Posterior cingulate gyrus (tissue), 11 donors: ENCODE measurements at regions not wholly inside any gene's neighbourhood (a gene's known extent, or its start where the extent isn't known, plus 50 kb on each side); places are given as distances from the start of the nearest gene placed in this dataset.

Source experiments
- DNase-seq, 10 donors: peaks; one replicate each; pipeline versions ENCODE4 v3.0.0 to v3.0.0-alpha.2; 2020 to 2021; ENCODE audit warnings: mixed read lengths in 3 of 10
- intact Hi-C: fragments of 100-400 bp; cut with DNase I; formaldehyde crosslinking; loops from one replicate; pipeline ENCODE4 v1.15.1; 2023

DNA sequence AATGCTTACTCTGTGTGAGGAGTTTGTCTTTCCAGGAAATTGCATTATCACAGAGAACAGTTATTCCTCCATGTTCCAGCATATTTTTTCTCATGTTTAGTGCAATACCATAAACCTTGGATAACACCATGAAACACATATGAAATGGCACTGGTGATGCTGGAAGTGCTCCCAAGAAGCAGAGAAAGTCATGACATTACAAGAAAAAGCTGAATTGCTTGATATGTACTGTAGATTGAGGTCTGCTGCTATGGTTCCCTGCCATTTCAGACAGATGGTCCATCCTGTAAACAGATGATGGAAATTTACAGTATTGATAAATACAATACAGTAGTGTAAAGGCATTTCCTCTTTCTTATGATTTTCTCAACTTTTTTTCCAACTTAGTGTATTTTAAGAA, 422.1 kb downstream of the LRRIQ3 start:
- no peak for DNase-seq
- intact Hi-C loops, result no loop called here

DNA sequence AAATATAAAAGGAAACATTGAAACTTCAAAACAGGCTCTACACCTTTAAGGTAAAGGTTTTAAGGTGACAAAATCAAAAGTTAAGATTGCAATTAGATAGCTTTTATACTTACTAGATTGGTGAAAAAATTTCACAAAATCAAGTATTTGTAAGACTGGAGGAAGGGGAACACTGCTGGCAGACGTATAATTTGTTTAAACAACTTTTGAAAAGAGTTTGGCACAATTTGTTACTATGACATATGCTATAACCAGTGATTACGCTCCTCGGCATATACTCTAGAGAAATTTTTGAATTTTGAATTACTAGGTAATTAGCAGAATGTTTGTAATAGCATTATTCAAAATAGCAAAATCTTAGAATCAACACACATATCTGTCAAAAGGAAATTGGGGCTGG, 425.0 kb downstream of the LRRIQ3 start:
- intact Hi-C loops, result no loop called here
- no peak for DNase-seq

GRCh38 chr1:73771396-73771795, 426.6 kb downstream of the LRRIQ3 start:
- intact Hi-C loops, result no loop called here
- peak in 1 of 10 donors; percentile 72 for DNase-seq

- intact Hi-C loops, result no loop called here
- peak in 3 of 10 donors; percentile 46 to 75 (median 64) for DNase-seq
These were observed 427.7 kb downstream of the LRRIQ3 start for GRCh38 chr1:73770109-73770905.

- no peak for DNase-seq
- intact Hi-C loops, result no loop called here
These were observed 431.1 kb downstream of the LRRIQ3 start for GRCh38 chr1:73766786-73767348.

DNA sequence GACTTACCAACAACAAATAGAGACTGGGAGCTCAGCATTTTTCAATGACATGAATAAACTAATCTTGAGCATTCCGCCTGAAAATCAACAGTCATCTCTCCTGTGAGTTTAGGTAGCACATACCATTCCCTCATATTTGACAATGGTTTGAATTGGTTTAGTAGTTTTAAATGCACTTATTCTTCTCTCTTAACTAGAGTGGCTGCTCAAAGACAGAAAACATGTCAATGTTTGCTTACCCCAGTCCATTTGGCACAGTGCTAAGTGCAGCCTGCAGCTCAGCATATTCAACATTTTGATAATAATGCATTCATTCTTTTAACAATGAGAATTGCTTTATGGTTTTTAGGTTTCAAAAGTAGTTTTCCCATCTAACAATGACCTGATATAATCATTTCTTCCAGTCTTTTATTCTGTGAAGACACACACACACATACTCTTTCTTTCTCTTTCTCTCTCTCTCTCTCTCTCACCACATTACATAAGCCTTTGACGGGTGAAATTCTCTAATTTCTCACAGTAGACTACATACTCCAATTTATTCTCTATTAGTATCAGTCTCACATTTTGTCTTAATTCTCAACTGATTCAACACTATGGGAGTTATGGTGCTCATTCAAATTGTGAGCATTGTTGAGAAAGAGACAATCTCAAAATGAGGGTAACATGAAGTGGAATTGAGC, 432.3 kb downstream of the LRRIQ3 start:
- intact Hi-C loops, result no loop called here
- DNase-seq, result no peak

GRCh38 chr1:73761559-73761958, 436.4 kb downstream of the LRRIQ3 start:
- intact Hi-C loops, result no loop called here
- no peak for DNase-seq

DNA sequence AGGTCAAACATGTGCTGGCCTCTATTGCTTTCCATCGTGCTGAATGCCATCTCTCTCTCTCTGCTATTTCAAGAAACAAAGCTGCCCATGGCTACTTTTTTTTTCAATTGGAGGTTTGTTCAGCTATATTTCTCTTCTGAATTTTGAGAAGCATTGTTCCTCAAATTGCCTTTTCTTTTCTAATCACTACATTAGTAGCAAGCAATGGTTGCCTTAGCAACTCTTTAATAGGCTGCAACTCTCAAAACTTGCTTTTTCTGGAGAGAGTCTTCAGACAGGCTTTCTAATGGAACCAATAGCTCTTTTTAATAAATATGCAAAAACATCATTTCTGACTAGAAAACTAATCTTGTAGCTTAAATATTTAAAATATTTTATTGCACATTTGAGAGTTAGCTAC, 439.0 kb downstream of the LRRIQ3 start:
- DNase-seq, result no peak
- intact Hi-C loops, result no loop called here

- no peak for DNase-seq
- intact Hi-C loops, result no loop called here
These were observed 441.2 kb downstream of the LRRIQ3 start for GRCh38 chr1:73756817-73757216.

GRCh38 chr1:73755649-73756048, 442.3 kb downstream of the LRRIQ3 start:
- no peak for DNase-seq
- intact Hi-C loops, result no loop called here

GRCh38 chr1:73749996-73750395, 448.0 kb downstream of the LRRIQ3 start:
- no peak for DNase-seq
- intact Hi-C loops, result no loop called here

GRCh38 chr1:73744985-73745384, 453.0 kb downstream of the LRRIQ3 start:
- DNase-seq, result no peak
- intact Hi-C loops, result no loop called here

- no peak for DNase-seq
- intact Hi-C loops, result no loop called here
These were observed 461.9 kb downstream of the LRRIQ3 start for GRCh38 chr1:73736125-73736524.

GRCh38 chr1:73727036-73727435, 470.9 kb downstream of the LRRIQ3 start:
- no peak for DNase-seq
- intact Hi-C loops, result no loop called here

- intact Hi-C loops, result no loop called here
These were observed 475.9 kb downstream of the LRRIQ3 start for GRCh38 chr1:73722055-73722454.

DNA sequence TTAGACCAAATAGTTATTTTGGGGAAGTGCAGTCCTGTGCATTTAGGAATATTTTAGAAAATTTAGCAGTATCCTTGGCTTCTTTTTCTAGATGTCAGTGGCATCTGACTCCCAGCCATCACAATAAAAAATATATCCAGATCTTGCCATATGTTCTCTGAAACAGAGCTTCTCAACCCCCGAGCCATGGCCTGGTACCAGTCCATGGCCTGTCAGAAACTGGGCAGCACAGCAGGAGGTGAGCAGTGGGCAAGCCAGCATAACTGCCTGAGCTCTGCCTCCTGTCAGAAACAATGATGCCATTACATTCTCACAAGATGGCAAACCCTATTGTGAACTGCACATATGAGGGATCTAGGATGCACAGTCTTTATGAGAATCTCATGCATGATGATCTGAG, 480.0 kb downstream of the LRRIQ3 start:
- DNase-seq, result peak in 1 of 10 donors; percentile 32
- intact Hi-C loops, result no loop called here

More at GRCh38 chr1:73722055-73722454, 475.9 kb downstream of the LRRIQ3 start:
- no peak for DNase-seq

GRCh38 chr1:73711089-73711488, 486.9 kb downstream of the LRRIQ3 start:
- DNase-seq, result no peak
- intact Hi-C loops, result no loop called here

- intact Hi-C loops, result no loop called here
- no peak for DNase-seq
These were observed 496.1 kb downstream of the LRRIQ3 start for GRCh38 chr1:73701826-73702225.

DNA sequence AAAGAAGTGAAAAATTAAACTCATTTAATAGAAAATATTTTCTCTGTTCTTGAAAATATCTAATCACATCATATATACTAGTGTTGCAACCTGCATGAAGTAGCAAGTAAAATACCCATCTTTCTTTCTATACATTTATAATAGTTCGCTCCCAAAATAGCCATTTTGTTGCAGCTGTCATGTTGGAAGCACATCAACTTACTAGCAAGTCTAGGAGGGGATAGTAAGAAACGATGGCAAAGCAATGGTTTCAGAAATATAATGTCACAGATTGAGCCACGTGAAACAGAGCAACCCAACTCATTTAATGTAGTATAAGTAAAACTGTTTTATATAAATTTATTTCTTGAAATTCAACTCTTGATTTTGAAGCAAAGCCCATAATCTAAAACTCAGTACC, 521.8 kb downstream of the LRRIQ3 start:
- no peak for DNase-seq

GRCh38 chr1:73674945-73675561, 522.9 kb downstream of the LRRIQ3 start:
- intact Hi-C loops, result no loop called here
- no peak for DNase-seq

More for the DNA sequence above, 521.8 kb downstream of the LRRIQ3 start:
- intact Hi-C loops, result no loop called here

DNA sequence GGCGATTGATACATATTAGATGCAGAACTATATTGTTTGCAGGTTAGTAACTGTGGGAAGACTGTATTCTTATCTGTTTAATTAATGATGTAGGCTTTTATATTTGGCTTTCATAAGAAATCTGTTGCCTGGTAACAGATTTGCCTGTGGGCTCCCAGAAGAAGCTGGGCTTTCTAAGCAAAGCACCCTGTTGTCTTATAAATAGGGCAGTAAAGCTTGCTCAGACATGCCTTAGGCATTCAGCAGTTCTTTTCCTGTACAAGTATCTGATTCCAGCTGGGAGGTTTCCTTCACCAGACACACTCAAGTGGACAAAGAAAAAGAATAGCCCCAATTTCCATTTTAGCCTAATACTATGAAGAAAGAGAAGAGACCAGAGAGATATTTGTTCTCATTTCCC, 524.0 kb downstream of the LRRIQ3 start:
- intact Hi-C loops, result no loop called here
- DNase-seq, result no peak
